GM12872 (cell line): ENCODE measurements at regions not wholly inside any gene's neighbourhood (a gene's known extent, or its start where the extent isn't known, plus 50 kb on each side); places are given as distances from the start of the nearest gene placed in this dataset.

Experiments used
- CTCF ChIP-seq: IDR thresholded peaks from 3 replicates; pipeline ENCODE4 v1.5.1; 2011; ENCODE audit warnings: low read depth, mild to moderate bottlenecking, low read length, moderate library complexity; ENCODE audit not compliant: insufficient read depth

GRCh38 chr9:82106536-82106935, 118.0 kb downstream of the SPATA31D1 start:
- no peak for TF ChIP-seq CTCF

- no peak for TF ChIP-seq CTCF
These were observed 119.9 kb downstream of the SPATA31D1 start for GRCh38 chr9:82108474-82108873.

GRCh38 chr9:82108941-82109340, 120.4 kb downstream of the SPATA31D1 start:
- TF ChIP-seq CTCF = no peak

- TF ChIP-seq CTCF = no peak
These were observed 121.1 kb downstream of the SPATA31D1 start for GRCh38 chr9:82109626-82110025.

GRCh38 chr9:82110881-82111280, 122.3 kb downstream of the SPATA31D1 start:
- no peak for TF ChIP-seq CTCF

GRCh38 chr9:82115331-82115730, 126.8 kb downstream of the SPATA31D1 start:
- no peak for TF ChIP-seq CTCF

GRCh38 chr9:82115900-82116299, 127.3 kb downstream of the SPATA31D1 start:
- no peak for TF ChIP-seq CTCF

- no peak for TF ChIP-seq CTCF
These were observed 128.0 kb downstream of the SPATA31D1 start for GRCh38 chr9:82116556-82116955.
